HS-5 (cell line): ENCODE measurements at regions not wholly inside any gene's neighbourhood (a gene's known extent, or its start where the extent isn't known, plus 50 kb on each side); places are given as distances from the start of the nearest gene placed in this dataset.
A peak's percentile ranks its signal among the peaks of the same experiment; 100 is the strongest.
"Not testable (repeated sequence)": the region's sequence is repeated elsewhere in the genome, so short reads cannot be mapped to it uniquely, and the experiment has no call there.

Experiments
- DNase-seq: peaks from one replicate; pipeline ENCODE4 v3.0.0-alpha.2; 2012; ENCODE audit warnings: low read depth

- no peak for DNase-seq
Measured at GRCh38 chr10:117492504-117492903, 50.0 kb upstream of the EMX2 start.

DNA sequence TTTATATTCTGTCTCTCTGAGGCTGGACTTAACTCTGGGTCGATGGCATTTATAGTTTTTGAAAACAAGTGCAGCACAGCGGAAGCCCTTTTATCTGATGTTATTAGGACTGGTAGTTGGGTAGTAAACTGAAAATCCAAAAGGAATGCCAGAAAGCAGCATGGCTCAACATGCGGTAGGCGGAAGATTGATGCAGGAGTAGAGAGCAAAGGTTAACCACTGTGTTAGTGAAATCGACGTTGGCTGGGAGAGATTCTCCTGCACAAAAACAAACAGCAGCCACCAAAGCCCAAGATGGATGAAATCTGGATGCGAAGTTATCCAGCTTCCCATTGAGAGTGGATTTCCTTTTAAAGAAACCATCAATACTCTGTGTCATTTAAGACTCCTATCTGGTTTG is 54.5 kb upstream of the EMX2 start:
- DNase-seq = no peak

- DNase-seq = no peak
Measured at GRCh38 chr10:117486606-117487005, 55.9 kb upstream of the EMX2 start.

GRCh38 chr10:117483056-117483590 is 59.4 kb upstream of the EMX2 start:
- no peak for DNase-seq

DNA sequence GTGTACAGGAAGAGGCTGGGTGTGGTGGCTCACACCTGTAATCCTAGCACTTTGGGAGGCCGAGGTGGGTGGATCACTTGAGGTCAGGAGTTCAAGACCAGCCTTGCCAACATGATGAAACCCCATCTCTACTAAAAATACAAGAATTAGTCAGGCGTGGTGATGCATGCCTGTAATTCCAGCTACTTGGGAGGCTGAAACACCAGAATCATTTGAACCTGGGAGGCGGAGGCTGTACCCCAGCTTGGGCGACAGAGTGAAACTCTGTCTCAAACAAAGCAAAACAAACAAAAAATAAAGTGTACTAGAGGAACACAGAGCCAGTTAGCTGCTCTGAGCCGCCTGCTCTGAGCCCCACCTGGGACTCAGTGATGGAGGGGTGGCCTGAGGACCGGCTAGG is 61.5 kb upstream of the EMX2 start:
- not testable (repeated sequence) for DNase-seq

- no peak for DNase-seq
Measured at GRCh38 chr10:117480097-117480496, 62.4 kb upstream of the EMX2 start.

DNA sequence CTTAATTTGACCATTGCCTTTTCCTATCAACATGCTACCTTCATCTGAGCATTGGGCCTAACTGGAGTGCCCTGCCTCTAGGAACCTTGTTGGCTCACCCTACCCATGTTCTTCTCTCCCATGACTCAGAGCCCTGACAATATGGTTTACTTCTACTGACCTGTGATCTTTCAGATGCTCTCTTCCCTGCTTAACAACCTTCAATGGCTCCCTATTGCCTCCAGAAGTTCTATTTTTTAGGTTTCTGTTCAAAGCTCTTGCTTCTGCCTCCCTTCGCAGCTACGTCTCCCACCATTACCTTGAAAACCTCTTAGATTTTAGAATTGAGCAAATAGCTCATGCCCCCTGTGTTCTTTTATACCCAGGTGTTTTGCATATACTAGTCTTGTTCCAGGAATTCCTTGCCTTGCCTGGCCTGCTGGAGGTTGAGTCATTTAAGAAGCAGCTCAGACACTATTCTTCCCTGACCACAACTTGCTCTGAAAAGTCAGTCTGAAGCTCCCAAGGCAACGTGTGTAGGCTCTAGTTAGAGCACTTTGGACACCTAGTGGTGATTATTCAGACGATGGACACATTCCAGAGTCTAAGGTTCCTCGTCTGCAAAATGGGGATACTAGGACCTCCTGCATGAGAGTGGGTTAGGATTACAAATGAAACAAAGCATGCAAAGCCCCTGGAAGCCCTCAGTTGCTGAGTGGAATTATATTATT is 64.4 kb upstream of the EMX2 start:
- no peak for DNase-seq

GRCh38 chr10:117477211-117477947 is 65.2 kb upstream of the EMX2 start:
- no peak for DNase-seq

DNA sequence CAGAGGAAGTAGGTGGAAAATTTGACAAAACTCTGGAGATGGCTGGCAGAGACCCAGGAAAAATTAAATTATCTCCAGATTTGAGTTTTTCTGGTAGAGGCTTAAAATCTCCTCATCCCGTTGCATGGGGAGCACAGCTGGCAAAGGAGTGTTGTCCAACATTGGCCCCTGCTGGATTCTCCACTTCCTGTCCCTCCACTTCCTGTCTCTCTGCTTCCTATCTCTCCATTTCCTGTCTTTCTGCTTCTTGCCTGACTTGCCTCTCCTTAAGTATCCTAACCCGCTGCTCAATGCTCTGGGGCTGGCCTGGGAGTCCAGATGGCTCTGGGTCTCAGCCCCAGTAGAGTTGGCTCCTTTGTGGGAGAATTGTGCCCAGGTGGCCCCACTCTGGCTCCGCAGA is 65.8 kb upstream of the EMX2 start:
- no peak for DNase-seq

- DNase-seq = no peak
Measured at GRCh38 chr10:117476281-117476680, 66.3 kb upstream of the EMX2 start.

GRCh38 chr10:117472872-117473271 is 69.7 kb upstream of the EMX2 start:
- DNase-seq = no peak

DNA sequence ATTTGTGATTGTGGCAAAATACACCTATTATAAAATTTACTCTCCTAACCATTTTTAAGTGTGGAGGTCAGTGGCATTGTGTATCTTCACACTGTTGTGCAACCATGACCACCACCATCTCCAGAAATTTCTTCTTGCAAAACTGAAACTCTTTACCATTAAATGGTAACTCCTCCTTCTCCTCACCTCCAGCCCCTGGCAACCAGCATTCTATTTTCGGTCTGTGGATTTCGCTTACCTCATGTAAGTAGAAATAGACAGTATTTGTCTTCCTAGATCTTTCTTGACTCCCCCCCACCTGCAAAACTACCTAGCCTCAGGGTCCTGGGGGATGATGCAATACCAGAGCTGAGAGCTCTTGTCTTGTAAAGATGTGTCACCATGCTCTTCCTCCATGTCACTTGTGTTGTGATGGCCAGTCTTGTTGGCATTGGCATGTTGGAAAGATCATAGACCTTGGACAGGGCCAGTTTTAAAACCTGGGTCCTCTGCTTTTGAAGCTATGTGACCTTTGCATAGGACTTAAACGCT is 71.1 kb upstream of the EMX2 start:
- DNase-seq = no peak

- no peak for DNase-seq
Measured at GRCh38 chr10:117470733-117471132, 71.8 kb upstream of the EMX2 start.

DNA sequence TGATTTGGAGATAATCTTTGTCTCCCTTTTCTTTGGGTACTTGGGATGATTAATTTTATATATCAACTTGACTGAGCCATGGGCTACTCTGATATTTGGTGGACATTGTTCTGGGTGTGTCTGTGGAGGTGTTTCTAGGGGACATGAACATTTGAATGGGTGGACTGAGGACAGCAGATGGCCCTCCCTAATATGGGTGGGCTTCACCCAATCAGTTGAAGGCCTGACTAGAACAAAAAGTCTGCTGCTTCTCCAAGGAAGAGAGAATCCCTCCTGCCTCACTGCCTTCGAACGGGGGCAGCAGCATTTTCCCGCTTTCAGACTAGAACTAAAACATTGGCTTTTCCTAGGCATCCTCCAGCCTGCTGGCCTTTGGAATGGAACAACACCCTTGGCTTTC is 73.9 kb upstream of the EMX2 start:
- no peak for DNase-seq

DNA sequence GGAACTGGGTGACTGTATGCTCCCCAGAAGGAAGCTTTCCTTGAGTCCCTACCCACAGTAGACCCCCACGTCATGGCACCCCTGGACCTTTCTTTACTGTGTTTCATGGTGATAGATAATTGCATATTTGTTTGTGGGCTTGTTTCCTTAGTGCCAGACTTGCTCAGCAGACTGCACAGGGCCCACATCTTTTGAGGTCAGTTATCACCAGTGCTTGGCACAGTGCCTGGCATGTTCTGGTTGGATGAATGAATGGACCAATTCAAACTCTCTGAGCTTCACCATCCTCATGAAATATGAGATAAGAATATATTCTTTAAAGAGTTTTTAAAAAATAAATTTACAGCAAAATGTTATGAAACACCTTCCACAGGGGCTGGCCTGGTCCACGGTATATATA is 78.4 kb upstream of the EMX2 start:
- DNase-seq = no peak

- DNase-seq = no peak
Measured at GRCh38 chr10:117463545-117463920, 79.0 kb upstream of the EMX2 start.

- DNase-seq = no peak
Measured at GRCh38 chr10:117462816-117463544, 79.6 kb upstream of the EMX2 start.

- DNase-seq = no peak
Measured at GRCh38 chr10:117462424-117462792, 80.1 kb upstream of the EMX2 start.

DNA sequence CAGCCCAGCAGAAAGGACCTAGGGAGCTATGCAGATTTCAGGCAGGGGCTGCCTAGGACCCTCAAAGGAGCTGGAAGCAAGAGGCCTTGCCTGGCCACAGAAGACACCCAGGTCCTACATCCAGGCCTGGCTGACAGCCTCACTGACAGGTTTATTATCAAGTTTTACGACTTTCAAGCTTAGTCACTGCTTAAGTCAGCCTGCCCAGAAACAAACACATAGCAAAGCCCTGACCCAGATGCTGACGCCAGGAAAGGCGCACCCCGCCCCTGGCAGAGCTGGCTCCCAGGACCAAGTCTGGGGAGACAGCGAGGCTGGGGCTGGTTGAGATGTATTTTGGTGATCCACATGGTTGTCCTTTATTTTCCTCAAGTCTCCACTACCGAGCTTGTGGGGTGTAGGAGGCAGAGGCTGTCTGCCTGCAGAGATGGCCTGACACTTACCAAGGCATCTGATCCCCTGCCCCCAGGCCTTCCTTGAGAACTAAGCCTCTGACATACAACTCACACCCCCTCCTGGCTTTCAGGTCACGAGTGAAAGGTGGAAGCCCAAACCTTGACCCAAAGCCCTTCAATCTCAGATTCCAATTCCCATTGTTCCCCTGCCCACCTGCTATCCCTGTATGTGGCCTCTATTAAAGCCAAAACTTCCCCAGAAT is 80.7 kb upstream of the EMX2 start:
- peak; percentile 88 for DNase-seq

DNA sequence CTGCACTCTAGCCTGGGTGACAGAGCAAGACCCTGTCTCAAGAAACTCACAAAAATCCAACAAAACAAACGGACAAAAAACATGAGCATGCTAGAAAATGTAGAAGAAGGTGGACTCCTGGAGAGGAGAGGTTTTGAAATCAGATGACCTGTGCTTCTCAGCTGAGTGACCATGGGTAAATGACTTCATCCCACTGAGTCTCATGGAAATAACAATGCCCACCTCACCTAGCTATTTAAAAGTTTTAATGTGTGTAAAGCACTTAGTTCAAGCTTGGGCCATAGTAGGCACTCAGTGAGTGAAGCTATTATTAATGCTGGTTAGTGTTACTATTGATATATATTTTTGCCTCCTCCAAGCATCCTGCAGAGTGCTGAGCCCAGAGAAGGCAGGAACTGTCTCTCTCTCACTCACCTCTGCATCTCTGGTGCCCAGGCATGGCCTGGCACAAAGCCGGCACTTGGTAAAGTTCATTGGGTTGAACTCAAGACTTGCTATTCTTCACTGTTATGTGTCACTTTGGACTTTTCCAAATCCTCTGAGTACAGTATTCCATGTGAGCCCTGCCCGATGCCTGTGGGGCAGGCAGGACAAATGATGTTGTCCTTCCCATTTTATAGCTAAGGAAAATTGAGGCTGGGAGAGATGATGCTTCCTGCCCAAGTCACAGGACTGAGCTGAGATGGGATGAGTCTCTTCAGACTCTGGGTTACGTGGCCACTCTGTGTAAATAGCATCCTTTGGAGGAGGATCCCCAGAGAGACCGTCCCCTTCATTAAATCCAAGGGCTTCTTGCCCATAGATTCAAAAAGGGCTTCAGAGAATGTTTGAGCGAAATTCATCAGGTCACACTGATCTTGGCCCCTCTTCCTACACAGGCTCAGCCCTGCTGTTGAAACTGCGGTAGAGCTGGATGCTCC is 81.4 kb upstream of the EMX2 start:
- DNase-seq = no peak

GRCh38 chr10:117458571-117458970 is 83.3 kb upstream of the PDZD8 start:
- no peak for DNase-seq
